NCI-H1694 (cell line): ENCODE measurements at regions not wholly inside any gene's neighbourhood (a gene's known extent, or its start where the extent isn't known, plus 50 kb on each side); places are given as distances from the start of the nearest gene placed in this dataset.

ENCODE experiments used
- DNase-seq: peaks from one replicate; lab custom pipeline; 2025; lab: John Stamatoyannopoulos, UW

DNA sequence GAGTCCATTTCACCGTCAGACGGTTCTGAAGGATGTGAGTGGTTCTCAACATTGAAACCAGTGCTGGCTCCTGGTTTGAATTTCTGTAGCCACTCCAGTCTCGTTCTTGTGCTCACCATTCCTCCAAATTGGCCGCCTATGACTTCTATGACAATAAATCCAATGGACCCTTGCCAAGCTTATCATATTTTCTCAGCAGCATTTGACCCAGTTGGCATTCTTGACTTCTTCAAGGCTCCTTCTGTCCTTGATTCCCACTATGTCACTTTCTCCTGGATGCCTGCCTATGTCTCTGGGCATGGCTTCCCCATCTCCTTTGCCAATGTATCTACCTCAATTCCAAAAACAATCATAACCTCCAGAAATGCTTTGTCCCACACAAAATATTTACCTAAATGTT, 756.0 kb upstream of the NRSN1 start:
- no peak for DNase-seq

DNA sequence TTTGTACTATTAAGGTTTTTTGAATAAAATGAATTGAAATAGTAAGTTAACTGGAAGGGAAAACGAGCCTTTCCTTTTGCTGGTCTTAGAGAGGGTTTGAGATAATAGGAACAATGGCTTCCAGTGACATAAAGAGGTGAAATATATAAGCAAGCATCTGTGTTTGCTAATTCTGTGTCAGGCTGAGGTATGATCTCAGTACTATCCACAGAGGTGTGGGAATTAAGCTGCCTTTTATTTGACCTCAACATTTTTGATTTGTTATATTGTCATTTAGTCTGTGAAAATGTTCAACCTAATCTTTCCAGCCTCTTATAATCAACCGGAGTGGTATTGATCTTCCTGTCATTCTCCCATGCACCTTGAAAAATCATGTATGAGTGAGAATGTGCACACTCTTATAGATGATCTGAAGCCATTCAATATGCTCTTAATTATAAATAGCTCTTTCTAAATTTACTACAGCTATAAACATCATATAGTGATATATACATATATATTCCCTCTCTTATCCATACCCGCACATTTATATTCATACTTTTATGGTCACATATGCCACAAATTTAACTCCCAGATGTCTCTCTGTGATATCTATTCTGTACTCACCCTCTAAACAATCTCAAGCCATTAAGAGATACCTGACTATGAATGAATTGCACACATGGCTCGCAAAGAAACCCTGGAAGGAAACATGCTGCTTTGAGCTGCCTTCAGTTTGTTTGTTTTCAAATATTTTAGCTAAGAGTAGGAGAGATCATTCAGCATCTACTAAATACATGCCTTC, 754.7 kb upstream of the NRSN1 start:
- DNase-seq, result no peak

DNA sequence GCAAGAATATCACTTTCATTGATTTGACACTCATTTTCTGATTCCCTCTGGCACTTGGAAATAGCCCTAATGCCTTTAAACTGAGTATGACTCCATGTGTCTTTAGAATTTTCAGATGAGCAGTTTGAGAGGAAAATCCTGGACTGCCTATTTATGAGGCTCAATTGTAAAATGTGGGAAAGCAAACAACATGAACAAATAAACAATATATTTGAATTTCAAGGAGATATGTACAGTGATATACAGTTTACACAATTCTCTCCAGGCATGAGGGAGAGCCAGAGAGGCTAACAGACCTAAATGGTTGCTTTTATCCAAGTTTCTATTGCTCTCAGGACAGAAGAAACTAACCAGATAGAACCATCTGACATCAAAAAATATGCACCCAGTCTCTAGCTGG, 748.2 kb upstream of the NRSN1 start:
- DNase-seq, result no peak

DNA sequence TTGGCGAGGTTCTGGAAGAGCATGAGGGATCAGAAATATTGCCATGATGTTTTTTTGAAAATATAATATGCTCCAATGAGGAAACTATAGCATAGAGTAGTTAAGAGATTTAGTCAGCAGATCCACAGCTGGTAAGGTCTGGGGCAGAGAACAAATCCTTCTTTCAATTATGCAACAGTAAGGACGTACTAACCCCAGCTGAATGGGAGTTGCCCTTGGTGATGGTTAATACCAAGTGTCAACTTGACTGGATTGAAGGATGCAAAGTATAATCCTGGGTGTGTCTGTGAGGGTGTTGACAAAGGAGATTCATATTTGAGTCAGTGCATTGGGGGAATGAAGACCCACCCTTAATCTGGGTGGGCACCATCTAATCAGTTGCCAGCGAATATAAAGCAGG, 745.5 kb upstream of the NRSN1 start:
- no peak for DNase-seq

DNA sequence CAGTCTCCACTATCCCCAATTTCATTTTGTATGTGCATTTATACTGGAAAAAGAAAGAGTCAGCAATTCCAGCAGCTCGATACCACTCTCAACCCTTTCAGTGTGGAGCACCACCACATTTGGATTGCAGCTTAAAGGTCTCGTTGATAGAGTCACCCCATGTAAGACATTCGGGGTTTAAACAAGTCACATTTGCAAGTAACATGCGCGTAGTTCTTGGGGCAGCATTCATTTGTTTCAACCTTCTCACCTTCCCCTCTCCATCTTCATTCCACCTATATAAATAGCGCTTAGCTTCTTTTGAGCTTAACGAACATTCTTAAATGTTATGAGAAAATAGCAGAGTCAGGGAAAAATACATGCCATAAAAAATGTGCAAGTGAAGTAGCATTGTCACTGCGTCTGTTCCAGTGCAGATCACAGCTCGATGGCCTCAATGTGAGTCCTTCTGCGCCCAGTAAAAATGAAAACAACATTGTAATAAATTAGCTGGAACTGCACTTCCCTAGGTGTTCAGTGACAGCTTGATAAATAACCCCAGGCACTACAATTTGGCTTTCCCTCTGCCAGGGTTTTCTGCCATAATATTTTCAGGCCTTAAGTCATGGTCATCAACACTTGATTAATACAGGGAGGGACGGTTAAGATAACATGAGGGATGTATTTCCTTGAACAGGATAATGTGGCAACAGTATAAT, 737.8 kb upstream of the NRSN1 start:
- no peak for DNase-seq

DNA sequence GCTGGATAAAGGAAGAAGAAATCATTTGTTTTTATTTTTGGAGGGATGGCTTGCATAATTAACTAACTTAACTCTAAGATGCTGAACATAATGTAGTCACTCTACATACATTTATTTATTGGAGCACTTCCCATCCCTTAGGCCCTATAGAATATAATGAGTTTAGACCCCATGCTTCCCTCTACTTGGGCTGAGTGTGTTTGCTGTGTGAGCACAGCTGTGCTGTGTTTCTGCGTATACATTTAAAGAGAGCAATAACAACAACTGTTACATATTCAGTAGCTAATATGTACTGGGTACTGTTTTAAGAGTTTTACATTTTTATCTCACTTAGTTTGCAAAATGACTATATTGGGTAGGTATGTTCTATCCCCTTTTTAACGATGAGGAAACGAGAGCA, 736.6 kb upstream of the NRSN1 start:
- DNase-seq, result no peak

DNA sequence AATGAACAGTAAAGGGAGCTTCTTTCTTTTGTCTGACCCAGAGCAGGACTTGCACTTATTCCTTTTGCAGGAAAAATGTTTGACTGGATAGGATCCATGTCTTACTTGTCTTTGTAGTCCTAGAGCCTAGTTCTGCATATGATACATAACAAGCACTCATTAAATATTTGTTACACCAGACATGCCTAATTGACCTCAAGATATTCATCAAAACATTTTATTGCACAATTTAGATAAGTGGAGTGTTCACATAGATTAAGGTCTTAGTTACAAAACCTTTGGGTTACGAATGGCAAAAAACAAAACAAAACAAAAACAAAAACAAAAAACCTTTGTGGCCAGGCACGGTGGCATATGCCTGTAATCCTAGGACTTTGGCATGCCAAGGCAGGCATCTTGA, 735.8 kb upstream of the NRSN1 start:
- DNase-seq, result no peak

DNA sequence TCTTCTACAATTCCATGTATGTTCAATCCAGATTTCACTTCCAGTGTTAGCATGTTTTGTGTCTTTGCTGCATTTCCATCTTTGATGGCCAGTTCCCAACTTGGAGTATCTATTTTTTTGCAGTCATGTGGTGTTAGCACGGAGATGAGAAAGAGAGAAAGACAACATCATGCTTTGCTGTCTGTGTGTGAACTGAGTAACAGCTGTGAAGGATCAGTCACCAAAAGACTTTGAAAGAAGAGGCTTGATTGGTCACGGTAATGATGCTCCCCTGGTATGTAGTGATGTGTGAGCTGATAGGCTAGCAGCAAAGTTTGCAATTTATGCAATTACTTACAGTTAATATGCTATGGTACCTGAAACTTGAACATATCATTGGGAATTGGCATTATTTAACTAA, 731.3 kb upstream of the NRSN1 start:
- no peak for DNase-seq

DNA sequence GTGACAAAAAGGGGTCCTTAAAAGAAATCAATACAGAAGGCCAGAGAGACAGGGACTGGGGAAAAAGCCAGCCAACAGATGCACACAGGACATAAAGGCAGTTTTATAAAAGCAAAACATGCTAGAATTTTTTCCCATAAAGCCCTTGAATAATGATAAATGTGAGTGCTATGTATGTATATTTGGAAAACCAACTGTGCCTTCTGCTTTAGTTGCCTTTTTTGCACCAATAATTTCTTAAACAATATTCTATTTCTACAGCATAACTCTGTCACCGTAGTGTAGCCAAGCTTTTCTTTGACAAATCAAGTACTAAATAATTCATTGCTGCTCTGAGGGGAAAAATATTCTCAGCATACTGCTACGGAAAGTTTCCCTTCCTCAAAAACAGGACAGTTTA, 730.6 kb upstream of the NRSN1 start:
- no peak for DNase-seq

DNA sequence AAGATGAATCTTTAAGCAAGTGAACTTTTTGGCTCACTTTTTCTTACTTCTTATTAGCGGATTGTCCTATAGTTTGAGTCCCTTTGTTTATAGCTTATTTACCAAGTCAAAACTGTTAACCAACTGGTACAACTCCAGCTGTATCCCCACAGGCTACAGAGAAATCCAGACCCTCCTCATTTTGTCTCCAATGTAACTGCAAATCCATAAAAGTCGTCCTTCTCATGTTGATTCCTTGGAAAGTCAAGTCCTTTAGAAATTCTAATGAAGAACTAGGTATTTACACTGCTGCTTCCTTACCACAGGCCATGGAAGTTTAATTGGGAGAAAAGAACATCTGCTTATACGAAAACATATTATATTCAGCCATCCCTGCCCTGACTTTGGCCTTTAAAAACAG, 729.1 kb upstream of the NRSN1 start:
- no peak for DNase-seq

DNA sequence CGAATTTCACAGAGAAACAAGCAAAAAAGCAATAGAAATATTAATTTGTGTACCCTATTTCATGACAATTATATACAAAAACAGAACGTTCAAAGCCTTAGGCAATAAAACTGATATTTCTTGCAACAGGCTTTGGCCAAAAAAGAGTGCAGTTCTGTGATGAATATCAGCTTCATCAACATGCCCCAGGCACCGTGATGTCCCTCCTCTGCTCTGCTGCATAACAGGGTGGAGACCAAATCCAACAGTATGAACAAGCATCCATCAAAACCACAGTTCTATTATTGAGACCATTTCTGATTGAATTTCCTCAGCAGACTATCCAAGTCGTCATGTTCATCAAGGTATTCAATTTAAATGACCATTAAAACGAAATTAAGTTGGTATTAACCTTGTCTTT, 722.6 kb upstream of the NRSN1 start:
- DNase-seq, result no peak

DNA sequence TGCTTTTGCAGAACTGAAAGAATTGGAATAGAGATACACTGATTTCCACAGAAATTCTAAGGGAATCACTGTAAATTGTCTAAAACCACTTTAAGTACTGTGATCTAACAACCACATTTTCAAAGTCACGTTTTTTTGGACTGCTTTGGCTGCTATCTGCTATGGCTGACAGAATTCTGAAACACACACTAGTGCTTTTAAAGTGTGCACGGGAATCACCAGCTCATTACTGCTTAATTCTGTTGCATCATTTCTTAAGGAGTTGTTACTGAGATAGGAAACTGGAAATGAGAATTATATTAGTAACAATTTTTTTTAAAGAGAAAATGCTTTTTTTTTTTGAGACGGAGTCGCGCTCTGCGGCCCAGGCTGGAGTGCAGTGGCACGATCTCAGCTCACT, 716.5 kb upstream of the NRSN1 start:
- DNase-seq, result no peak

DNA sequence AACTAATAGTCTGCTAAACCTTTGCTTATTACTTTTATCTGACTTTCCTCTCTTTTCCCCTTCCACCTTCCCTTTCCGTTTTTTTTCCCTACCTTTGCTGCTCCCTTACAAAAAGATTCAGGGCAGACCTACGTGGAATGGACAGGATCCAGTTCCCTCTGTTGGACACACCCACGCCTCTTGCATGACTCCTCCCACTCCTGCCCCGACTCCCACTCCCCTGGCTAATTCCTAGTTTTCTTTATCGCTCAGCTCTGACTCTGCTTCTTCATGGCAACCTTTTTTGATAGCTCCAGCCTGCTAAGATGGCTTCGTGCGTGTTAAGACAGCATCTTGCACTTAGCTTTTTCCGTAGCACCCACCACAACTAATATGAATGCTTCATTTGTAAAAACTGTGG, 715.6 kb upstream of the NRSN1 start:
- no peak for DNase-seq

DNA sequence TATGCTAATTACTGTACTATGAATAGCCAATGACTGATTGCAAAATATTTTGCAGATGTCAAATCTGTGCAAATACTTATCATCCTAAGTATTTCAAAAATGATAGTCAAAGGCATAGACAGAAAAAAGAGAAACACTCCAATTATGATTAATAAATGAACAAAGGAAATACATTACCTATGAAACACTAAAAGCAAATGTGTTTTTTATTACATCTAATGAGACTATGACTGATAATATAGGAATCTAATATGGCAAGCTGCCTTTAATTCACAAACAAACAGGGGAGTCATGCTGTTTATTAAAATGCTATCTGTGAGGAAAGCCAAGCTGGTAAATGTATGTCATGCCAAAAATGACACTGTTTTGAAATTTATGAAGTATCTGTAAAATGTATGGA, 713.2 kb upstream of the NRSN1 start:
- DNase-seq, result no peak

DNA sequence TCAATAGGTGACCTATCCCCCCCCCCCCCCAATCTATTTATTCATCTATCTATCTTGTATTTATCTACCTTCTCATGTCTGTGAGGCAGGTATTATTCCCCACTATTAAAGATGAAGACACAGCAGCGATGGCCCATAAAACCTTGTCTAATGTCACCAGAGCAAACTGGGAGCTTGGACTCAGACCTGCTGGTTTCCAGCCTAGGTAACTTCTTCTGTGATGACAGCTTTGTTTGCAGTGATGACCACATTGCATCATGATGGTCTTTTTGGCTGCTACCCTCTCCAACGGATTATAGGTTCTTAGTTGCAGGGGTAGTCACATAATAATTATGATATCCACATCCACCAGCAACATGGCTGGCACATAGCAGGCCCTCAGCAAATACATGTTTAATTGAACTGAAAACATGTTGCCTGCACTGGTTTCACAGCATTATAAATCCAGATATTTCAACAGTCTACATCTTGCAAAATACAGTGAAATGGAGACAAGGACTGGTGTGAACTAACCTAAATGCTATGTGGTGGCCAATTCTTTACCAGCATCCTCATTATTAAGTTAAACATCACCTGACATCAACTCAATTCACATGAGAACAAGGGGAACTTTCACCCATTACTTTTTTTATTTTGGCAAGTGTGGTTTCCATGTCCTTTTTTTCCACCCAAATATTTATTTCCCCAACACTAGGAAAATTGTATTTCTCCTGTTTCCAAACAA, 712.5 kb upstream of the NRSN1 start:
- DNase-seq, result no peak

DNA sequence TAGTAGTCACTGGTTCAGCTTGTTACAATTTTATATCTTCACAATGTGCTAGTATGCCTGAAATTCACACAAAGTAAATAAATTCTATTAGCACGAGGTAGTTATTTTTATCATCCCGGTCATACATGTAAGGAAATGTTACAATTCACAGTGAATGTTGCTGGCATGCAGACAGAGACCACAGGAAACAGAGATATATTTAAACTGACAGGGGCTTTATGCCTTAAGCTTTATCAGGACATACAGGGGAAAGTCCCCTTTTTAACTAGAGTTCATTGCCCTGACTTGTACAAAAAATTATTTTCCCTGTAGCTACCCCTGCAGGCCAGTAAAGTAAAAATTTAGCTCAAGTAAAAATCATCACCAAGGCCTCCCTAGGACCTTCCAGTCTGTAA, 712.0 kb upstream of the NRSN1 start:
- no peak for DNase-seq

DNA sequence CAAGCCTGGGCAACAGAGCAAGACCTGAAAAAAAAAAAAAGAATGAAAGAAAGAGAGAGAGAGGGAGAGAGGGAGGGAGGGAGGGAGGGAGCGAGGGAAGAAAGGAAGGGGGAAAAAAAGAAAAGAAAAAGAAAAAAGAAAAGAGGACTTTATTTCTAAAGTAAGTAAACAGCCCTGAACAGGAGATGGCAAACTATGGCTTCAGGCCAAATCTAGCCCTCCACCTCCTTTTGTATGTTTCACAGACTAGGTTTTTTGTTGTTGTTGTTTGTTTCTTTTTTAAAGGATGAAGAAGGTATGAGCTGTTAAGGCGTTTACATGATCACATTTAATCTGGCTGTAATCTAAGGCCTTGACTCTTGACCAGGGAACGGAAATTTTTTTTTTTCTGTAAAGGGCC, 711.1 kb upstream of the NRSN1 start:
- DNase-seq, result no peak

DNA sequence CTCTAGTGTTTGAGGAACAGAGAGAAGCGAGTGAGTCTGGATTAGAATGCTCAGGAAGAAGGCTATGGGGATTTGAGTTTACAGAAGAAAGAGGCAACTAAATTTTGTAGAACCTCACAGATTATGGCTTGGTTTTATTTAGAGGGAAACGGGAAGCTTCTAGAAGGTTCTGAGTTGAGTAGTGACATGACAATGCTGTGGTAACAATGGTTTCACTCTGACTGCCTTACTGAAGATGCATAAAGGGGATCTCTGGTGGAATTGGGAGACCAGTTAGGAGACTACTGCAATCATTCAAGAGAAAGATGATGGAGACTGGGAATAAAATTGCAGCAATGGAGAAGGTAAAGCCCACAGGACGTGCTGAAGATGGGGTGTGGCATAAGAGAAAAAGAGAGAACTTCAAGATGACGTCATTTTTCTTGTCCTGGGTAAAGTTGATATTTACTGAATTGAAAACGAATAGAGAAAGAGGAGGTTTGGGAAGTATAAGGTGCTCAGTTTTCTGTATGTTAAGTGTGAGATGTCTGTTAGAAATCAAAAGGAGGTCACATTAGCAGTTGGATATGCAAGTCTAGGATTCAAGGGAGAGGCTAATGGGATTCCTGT, 710.1 kb upstream of the NRSN1 start:
- no peak for DNase-seq

DNA sequence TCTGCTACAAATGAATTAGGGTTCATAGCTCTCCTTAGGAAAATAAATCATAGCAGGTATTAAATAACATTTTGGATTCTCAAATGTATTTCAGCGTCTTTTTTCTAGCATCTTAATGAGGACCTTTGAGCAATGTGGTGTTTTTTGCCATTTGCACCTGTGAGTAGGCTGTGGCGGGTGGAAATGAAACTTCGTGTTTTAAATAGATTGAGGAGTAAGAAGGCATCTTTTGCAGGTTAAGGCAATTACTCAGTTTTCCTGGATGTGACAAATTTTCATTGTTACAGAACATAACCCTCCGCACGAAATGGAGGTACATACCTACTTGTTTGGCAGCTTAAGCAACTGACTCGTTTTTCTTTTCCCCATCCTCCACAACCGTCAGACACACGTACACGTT, 708.9 kb upstream of the NRSN1 start:
- no peak for DNase-seq

DNA sequence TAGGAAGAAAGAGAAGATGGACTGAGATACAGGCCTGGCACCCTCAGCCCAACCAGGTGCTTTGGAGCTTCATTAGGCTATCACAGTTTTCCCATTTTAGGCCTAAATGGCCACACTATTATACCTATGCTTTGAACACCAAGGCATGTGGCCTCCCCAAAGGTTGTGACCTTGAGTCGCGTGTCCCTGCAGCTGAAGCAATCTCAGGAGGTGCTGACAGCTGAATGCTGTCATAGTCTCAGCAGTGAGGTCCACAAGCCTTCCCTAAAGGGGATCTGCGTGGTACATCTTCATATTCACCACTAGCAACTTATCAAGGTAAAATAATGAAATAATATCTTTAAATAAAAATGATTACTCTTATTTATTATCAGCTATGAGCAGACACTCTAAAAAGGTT, 707.9 kb upstream of the NRSN1 start:
- no peak for DNase-seq

DNA sequence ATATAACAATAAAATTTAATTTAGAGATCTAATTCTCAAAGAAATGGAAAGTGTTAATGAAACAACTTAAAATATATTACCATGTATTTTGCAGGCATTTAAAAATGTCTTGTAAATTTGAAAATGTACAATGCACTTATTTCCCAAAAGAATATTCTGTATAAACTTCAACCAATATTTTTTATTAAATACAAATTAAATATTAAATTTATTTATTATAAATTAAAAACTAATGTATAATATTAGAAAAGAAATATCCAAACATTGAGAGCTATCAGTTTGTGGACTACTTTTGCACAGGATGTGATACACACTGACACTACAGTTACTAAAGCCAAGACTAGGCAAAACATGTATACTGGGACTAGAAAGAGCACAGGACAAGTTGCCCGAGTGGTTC, 707.0 kb upstream of the NRSN1 start:
- no peak for DNase-seq

DNA sequence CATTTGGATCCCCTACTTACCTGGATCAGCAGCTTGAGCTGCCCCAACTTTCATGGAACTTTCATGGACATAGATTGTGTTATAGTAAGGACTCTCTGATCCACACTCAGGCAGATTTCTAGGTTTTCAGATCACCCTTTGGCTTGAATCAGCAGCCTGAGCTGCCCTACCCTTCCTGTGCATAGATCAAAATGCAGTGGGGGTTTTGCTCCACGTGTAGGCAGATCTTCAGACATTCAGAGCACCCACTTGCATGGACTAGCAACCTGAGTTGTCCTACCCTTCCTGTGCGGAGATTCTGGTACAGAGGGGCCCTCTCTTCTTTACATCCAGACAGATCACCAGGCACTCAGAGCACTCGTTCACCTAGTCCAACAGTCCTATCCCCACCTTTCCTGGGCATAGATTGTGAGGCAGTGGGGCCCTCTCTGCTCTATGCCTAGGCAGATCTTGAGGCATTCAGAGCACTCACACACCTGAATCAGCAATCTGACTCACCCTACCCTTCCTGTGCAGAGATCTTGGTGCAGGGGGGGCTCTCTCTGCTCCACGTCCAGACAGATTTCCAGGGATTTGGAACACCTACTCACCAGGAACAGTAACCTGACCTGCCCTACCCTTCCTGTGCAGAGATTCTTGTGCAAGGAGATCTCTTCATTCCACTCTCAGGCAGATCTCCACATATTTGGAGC, 705.2 kb upstream of the NRSN1 start:
- DNase-seq, result no peak
